Activated CD4-positive, alpha-beta T cell treated with anti-CD3 and anti-CD28 coated beads, Interleukin-2, amount 50 U/mL, for 4 hours (primary cell): ENCODE measurements at regions not wholly inside any gene's neighbourhood (a gene's known extent, or its start where the extent isn't known, plus 50 kb on each side); places are given as distances from the start of the nearest gene placed in this dataset.

ENCODE experiments used
- DNase-seq, 2 experiments: peaks; one replicate each; pipeline ENCODE4 v3.0.0-alpha.2; 2020

- DNase-seq, result no peak
Observed at GRCh38 chr5:4243479-4244264, 648.0 kb downstream of the IRX1 start.

GRCh38 chr5:4244306-4244705 lies 648.7 kb downstream of the IRX1 start:
- no peak for DNase-seq

GRCh38 chr5:4245076-4245475 lies 649.4 kb downstream of the IRX1 start:
- DNase-seq, result no peak

GRCh38 chr5:4245511-4245910 lies 649.9 kb downstream of the IRX1 start:
- no peak for DNase-seq

GRCh38 chr5:4246447-4246846 lies 650.8 kb downstream of the IRX1 start:
- no peak for DNase-seq

GRCh38 chr5:4250254-4250653 lies 654.6 kb downstream of the IRX1 start:
- no peak for DNase-seq

GRCh38 chr5:4252385-4252784 lies 656.8 kb downstream of the IRX1 start:
- DNase-seq, result no peak

GRCh38 chr5:4254736-4255135 lies 659.1 kb downstream of the IRX1 start:
- DNase-seq, result no peak

- no peak for DNase-seq
Observed at GRCh38 chr5:4255441-4255840, 659.8 kb downstream of the IRX1 start.

GRCh38 chr5:4258170-4258569 lies 662.5 kb downstream of the IRX1 start:
- DNase-seq, result no peak

GRCh38 chr5:4271193-4271592 lies 675.6 kb downstream of the IRX1 start:
- no peak for DNase-seq

- DNase-seq, result no peak
Observed at GRCh38 chr5:4275232-4275631, 679.6 kb downstream of the IRX1 start.

- no peak for DNase-seq
Observed at GRCh38 chr5:4294878-4295277, 699.2 kb downstream of the IRX1 start.

- no peak for DNase-seq
Observed at GRCh38 chr5:4295663-4296339, 700.2 kb downstream of the IRX1 start.

GRCh38 chr5:4306057-4306456 lies 710.4 kb downstream of the IRX1 start:
- no peak for DNase-seq

GRCh38 chr5:4309026-4309425 lies 713.4 kb downstream of the IRX1 start:
- no peak for DNase-seq

- DNase-seq, result no peak
Observed at GRCh38 chr5:4313138-4313537, 717.5 kb downstream of the IRX1 start.

GRCh38 chr5:4319478-4320128 lies 724.0 kb downstream of the IRX1 start:
- DNase-seq, result no peak

- no peak for DNase-seq
Observed at GRCh38 chr5:4330327-4330726, 734.7 kb downstream of the IRX1 start.

- DNase-seq, result no peak
Observed at GRCh38 chr5:4335078-4335477, 739.4 kb downstream of the IRX1 start.

- no peak for DNase-seq
Observed at GRCh38 chr5:4337519-4337918, 741.9 kb downstream of the IRX1 start.

GRCh38 chr5:4339949-4340348 lies 744.3 kb downstream of the IRX1 start:
- DNase-seq, result no peak

GRCh38 chr5:4345850-4346249 lies 750.2 kb downstream of the IRX1 start:
- DNase-seq, result no peak

GRCh38 chr5:4348423-4348822 lies 752.8 kb downstream of the IRX1 start:
- no peak for DNase-seq
